CD4-positive, CD25-positive, alpha-beta regulatory T cell (primary cell): ENCODE measurements at regions not wholly inside any gene's neighbourhood (a gene's known extent, or its start where the extent isn't known, plus 50 kb on each side); places are given as distances from the start of the nearest gene placed in this dataset.
A peak's percentile ranks its signal among the peaks of the same experiment; 100 is the strongest.

Experiments
- ATAC-seq, 2 donors: fragments of 150-1000 bp; cut with Tn5 transposase; one replicate each; pipeline ENCODE4 v1.10.0; 2021; ENCODE audit warnings: low read depth in 2 of 2, moderate number of reproducible peaks in 2 of 2, moderate library complexity in 1 of 2
- DNase-seq, 3 donors: peaks; one replicate each; pipeline versions ENCODE4 v3.0.0 to v3.0.0-alpha.2; 2012 to 2022; ENCODE audit warnings: mixed read lengths in 1 of 3
- H3K27ac ChIP-seq: one replicate; pipeline ENCODE4 v1.7.0; 2013; ENCODE audit warnings: mild to moderate bottlenecking, low read length; ENCODE audit not compliant: insufficient read depth, poor library complexity, severe bottlenecking
- H3K27me3 ChIP-seq: one replicate; pipeline ENCODE4 v1.7.0; 2013; ENCODE audit warnings: low read length; ENCODE audit not compliant: control insufficient read depth, insufficient read depth
- H3K36me3 ChIP-seq: one replicate; pipeline ENCODE4 v1.7.0; 2013; ENCODE audit warnings: mild to moderate bottlenecking, low read length, moderate library complexity; ENCODE audit not compliant: control insufficient read depth, insufficient read depth
- H3K4me1 ChIP-seq: 2 replicates; pipeline ENCODE4 v1.7.0; 2013; ENCODE audit warnings: mild to moderate bottlenecking, low read length; ENCODE audit not compliant: insufficient read depth, control insufficient read depth, poor library complexity, severe bottlenecking
- H3K4me3 ChIP-seq: one replicate; pipeline ENCODE4 v1.7.0; 2013; ENCODE audit warnings: low read depth, mild to moderate bottlenecking, low read length, moderate library complexity
- H3K9me3 ChIP-seq, 2 experiments: 1 replicate in 1 of 2; 2 replicates in 1 of 2; pipeline ENCODE4 v1.7.0; 2013; ENCODE audit warnings: low read length in 2 of 2, mild to moderate bottlenecking in 1 of 2, moderate library complexity in 1 of 2; ENCODE audit not compliant: control insufficient read depth in 2 of 2
- H3K27ac Mint-ChIP-seq, 3 donors: one replicate each; pipeline ENCODE4 v1.8.0; 2020 to 2022; ENCODE audit warnings: mild to moderate bottlenecking in 3 of 3, mixed read lengths in 3 of 3, moderate library complexity in 2 of 3
- H3K27me3 Mint-ChIP-seq: one replicate; pipeline ENCODE4 v1.8.0; 2022; ENCODE audit warnings: mild to moderate bottlenecking, mixed read lengths
- H3K36me3 Mint-ChIP-seq: one replicate; pipeline ENCODE4 v1.8.0; 2020; ENCODE audit warnings: mixed read lengths
- H3K4me1 Mint-ChIP-seq, 4 donors: one replicate each; pipeline ENCODE4 v1.8.0; 2020 to 2022; ENCODE audit warnings: mixed read lengths in 4 of 4, mild to moderate bottlenecking in 1 of 4
- H3K4me3 Mint-ChIP-seq, 4 donors: one replicate each; pipeline ENCODE4 v1.8.0; 2020 to 2022; ENCODE audit warnings: mild to moderate bottlenecking in 4 of 4, mixed read lengths in 4 of 4, moderate library complexity in 3 of 4
- H3K9me3 Mint-ChIP-seq, 7 donors: one replicate each; pipeline ENCODE4 v1.8.0; 2020 to 2022; ENCODE audit warnings: mixed read lengths in 7 of 7, mild to moderate bottlenecking in 3 of 7, moderate library complexity in 2 of 7

- H3K4me1 ChIP-seq, result no peaks in the 10 kb centered on the region
- H3K9me3 ChIP-seq, result no peaks in the 10 kb centered on the region
- Mint-ChIP-seq H3K27ac (no peak overlapping the region), H3K36me3 (no peaks in the 10 kb centered on the region), H3K4me1 (no peaks in the 10 kb centered on the region), H3K4me3 (no peak overlapping the region), H3K9me3 (peaks cover 0 to 6% (median 0%) of the 10 kb centered on the region in 7 donors), H3K27me3 (no peaks in the 10 kb centered on the region)
- H3K36me3 ChIP-seq, result no peaks in the 10 kb centered on the region
- H3K27ac ChIP-seq, result no peak overlapping the region
- no peak overlapping the region for H3K4me3 ChIP-seq
- H3K27me3 ChIP-seq, result no peaks in the 10 kb centered on the region
- ATAC-seq, result no peak
- no peak for DNase-seq
Measured at GRCh38 chr9:107789001-107789700, 299.6 kb upstream of the KLF4 start.

GRCh38 chr9:107786561-107786960 is 297.0 kb upstream of the KLF4 start:
- Histone ChIP-seq H3K4me3 (no peak overlapping the region), H3K27me3 (no peaks in the 10 kb centered on the region), H3K36me3 (no peaks in the 10 kb centered on the region), H3K9me3 (no peaks in the 10 kb centered on the region), H3K4me1 (no peaks in the 10 kb centered on the region), H3K27ac (no peak overlapping the region)
- Mint-ChIP-seq H3K36me3 (no peaks in the 10 kb centered on the region), H3K9me3 (peaks cover 0 to 6% (median 0%) of the 10 kb centered on the region in 7 donors), H3K27ac (no peak overlapping the region), H3K4me1 (no peaks in the 10 kb centered on the region), H3K4me3 (peak overlapping the region in 1 of 4 donors; percentile 8), H3K27me3 (no peaks in the 10 kb centered on the region)
- DNase-seq (no peak), ATAC-seq (no peak)

- DNase-seq (no peak), ATAC-seq (no peak)
- Mint-ChIP-seq H3K27me3 (no peaks in the 10 kb centered on the region), H3K36me3 (no peaks in the 10 kb centered on the region), H3K4me3 (no peak overlapping the region), H3K27ac (no peak overlapping the region), H3K9me3 (peaks cover 0 to 6% (median 0%) of the 10 kb centered on the region in 7 donors), H3K4me1 (no peaks in the 10 kb centered on the region)
- Histone ChIP-seq H3K27me3 (no peaks in the 10 kb centered on the region), H3K4me3 (no peak overlapping the region), H3K27ac (no peak overlapping the region), H3K36me3 (no peaks in the 10 kb centered on the region), H3K4me1 (no peaks in the 10 kb centered on the region), H3K9me3 (no peaks in the 10 kb centered on the region)
Measured at GRCh38 chr9:107784235-107784958, 294.8 kb upstream of the KLF4 start.

GRCh38 chr9:107782789-107783188 is 293.2 kb upstream of the KLF4 start:
- H3K9me3 Mint-ChIP-seq, result peaks cover 0 to 6% (median 0%) of the 10 kb centered on the region in 7 donors
- H3K36me3 Mint-ChIP-seq, result no peaks in the 10 kb centered on the region
- no peaks in the 10 kb centered on the region for H3K27me3 ChIP-seq
- H3K4me1 Mint-ChIP-seq, result no peaks in the 10 kb centered on the region
- H3K4me3 Mint-ChIP-seq, result no peak overlapping the region
- H3K4me3 ChIP-seq, result no peak overlapping the region
- no peak overlapping the region for H3K27ac ChIP-seq
- DNase-seq (no peak), ATAC-seq (no peak)
- H3K27me3 Mint-ChIP-seq, result no peaks in the 10 kb centered on the region
- no peaks in the 10 kb centered on the region for H3K9me3 ChIP-seq
- H3K4me1 ChIP-seq, result no peaks in the 10 kb centered on the region
- H3K36me3 ChIP-seq, result no peaks in the 10 kb centered on the region
- no peak overlapping the region for H3K27ac Mint-ChIP-seq

GRCh38 chr9:107782381-107782780 is 292.8 kb upstream of the KLF4 start:
- H3K27ac ChIP-seq, result no peak overlapping the region
- no peaks in the 10 kb centered on the region for H3K36me3 ChIP-seq
- no peaks in the 10 kb centered on the region for H3K9me3 ChIP-seq
- no peak for ATAC-seq
- Mint-ChIP-seq H3K36me3 (no peaks in the 10 kb centered on the region), H3K9me3 (peaks cover 0 to 6% (median 0%) of the 10 kb centered on the region in 7 donors), H3K4me3 (no peak overlapping the region), H3K27ac (no peak overlapping the region), H3K4me1 (no peaks in the 10 kb centered on the region), H3K27me3 (no peaks in the 10 kb centered on the region)
- no peaks in the 10 kb centered on the region for H3K4me1 ChIP-seq
- H3K4me3 ChIP-seq, result no peak overlapping the region
- H3K27me3 ChIP-seq, result no peaks in the 10 kb centered on the region
- no peak for DNase-seq

- Mint-ChIP-seq H3K27me3 (no peaks in the 10 kb centered on the region), H3K9me3 (peaks cover 0 to 2% (median 0%) of the 10 kb centered on the region in 7 donors), H3K36me3 (no peaks in the 10 kb centered on the region), H3K4me3 (no peak overlapping the region), H3K4me1 (no peaks in the 10 kb centered on the region), H3K27ac (no peak overlapping the region)
- no peaks in the 10 kb centered on the region for H3K27me3 ChIP-seq
- H3K4me3 ChIP-seq, result no peak overlapping the region
- ATAC-seq (no peak), DNase-seq (no peak)
- no peaks in the 10 kb centered on the region for H3K36me3 ChIP-seq
- H3K9me3 ChIP-seq, result no peaks in the 10 kb centered on the region
- no peak overlapping the region for H3K27ac ChIP-seq
- H3K4me1 ChIP-seq, result no peaks in the 10 kb centered on the region
Measured at GRCh38 chr9:107780960-107781359, 291.4 kb upstream of the KLF4 start.

GRCh38 chr9:107779731-107780130 is 290.2 kb upstream of the KLF4 start:
- no peaks in the 10 kb centered on the region for H3K4me1 ChIP-seq
- ATAC-seq (no peak), DNase-seq (no peak)
- no peaks in the 10 kb centered on the region for H3K36me3 ChIP-seq
- Mint-ChIP-seq H3K4me1 (no peaks in the 10 kb centered on the region), H3K9me3 (peaks cover 0 to 1% (median 0%) of the 10 kb centered on the region in 7 donors), H3K4me3 (no peak overlapping the region), H3K36me3 (no peaks in the 10 kb centered on the region), H3K27ac (no peak overlapping the region), H3K27me3 (no peaks in the 10 kb centered on the region)
- no peaks in the 10 kb centered on the region for H3K27me3 ChIP-seq
- H3K4me3 ChIP-seq, result no peak overlapping the region
- no peak overlapping the region for H3K27ac ChIP-seq
- no peaks in the 10 kb centered on the region for H3K9me3 ChIP-seq

- Mint-ChIP-seq H3K36me3 (no peaks in the 10 kb centered on the region), H3K9me3 (peaks cover 0 to 4% (median 0%) of the 10 kb centered on the region in 7 donors), H3K4me1 (no peaks in the 10 kb centered on the region), H3K27me3 (no peaks in the 10 kb centered on the region), H3K4me3 (no peak overlapping the region), H3K27ac (no peak overlapping the region)
- no peak overlapping the region for H3K27ac ChIP-seq
- H3K36me3 ChIP-seq, result no peaks in the 10 kb centered on the region
- no peaks in the 10 kb centered on the region for H3K4me1 ChIP-seq
- H3K9me3 ChIP-seq, result no peaks in the 10 kb centered on the region
- ATAC-seq (no peak), DNase-seq (no peak)
- H3K4me3 ChIP-seq, result no peak overlapping the region
- H3K27me3 ChIP-seq, result no peaks in the 10 kb centered on the region
Measured at GRCh38 chr9:107778661-107779060, 289.1 kb upstream of the KLF4 start.
